Retinal pigment epithelial cell (primary cell): ENCODE measurements at regions not wholly inside any gene's neighbourhood (a gene's known extent, or its start where the extent isn't known, plus 50 kb on each side); places are given as distances from the start of the nearest gene placed in this dataset.
A peak's percentile ranks its signal among the peaks of the same experiment; 100 is the strongest.

Experiments used
- DNase-seq: peaks from one replicate; pipeline ENCODE4 v3.0.0-alpha.2; 2010; ENCODE audit warnings: low read depth
- H3K4me3 ChIP-seq: 2 replicates; pipeline ENCODE4 v1.5.1; 2011; ENCODE audit warnings: mild to moderate bottlenecking, low read length, control low read depth, moderate library complexity
- CTCF ChIP-seq: conservative IDR thresholded peaks from 2 replicates; pipeline ENCODE4 v1.5.1; 2011; ENCODE audit warnings: low read depth, low read length, control low read depth, inconsistent platforms

GRCh38 chr12:98185606-98186005 is 329.8 kb upstream of the TMPO start:
- H3K4me3 ChIP-seq: no peak overlapping the region
- DNase-seq: peak; percentile 6
- no peak for TF ChIP-seq CTCF

GRCh38 chr12:98188650-98189077 is 326.7 kb upstream of the TMPO start:
- TF ChIP-seq CTCF: no peak
- no peak overlapping the region for H3K4me3 ChIP-seq
- peak; percentile 55 for DNase-seq

- DNase-seq: no peak
- no peak for TF ChIP-seq CTCF
- no peak overlapping the region for H3K4me3 ChIP-seq
Measured at GRCh38 chr12:98194591-98194990, 320.8 kb upstream of the TMPO start.

- no peak for DNase-seq
- no peak overlapping the region for H3K4me3 ChIP-seq
- TF ChIP-seq CTCF: no peak
Measured at GRCh38 chr12:98198261-98198982, 317.0 kb upstream of the TMPO start.

- DNase-seq: no peak
- no peak for TF ChIP-seq CTCF
- H3K4me3 ChIP-seq: no peak overlapping the region
Measured at GRCh38 chr12:98208816-98209215, 306.6 kb upstream of the TMPO start.

GRCh38 chr12:98211909-98212695 is 303.3 kb upstream of the TMPO start:
- H3K4me3 ChIP-seq: no peak overlapping the region
- no peak for TF ChIP-seq CTCF
- no peak for DNase-seq

GRCh38 chr12:98213556-98213955 is 301.8 kb upstream of the TMPO start:
- TF ChIP-seq CTCF: no peak
- no peak for DNase-seq
- H3K4me3 ChIP-seq: no peak overlapping the region
